ENCODE measurements at regions not wholly inside any gene's neighbourhood (a gene's known extent, or its start where the extent isn't known, plus 50 kb on each side); places are given as distances from the start of the nearest gene placed in this dataset.
A peak's percentile ranks its signal among the peaks of the same experiment; 100 is the strongest.

- H3K9me3 ChIP-seq (ENCODE audit: control insufficient read depth in 2 of 3, low read length in 3 of 3), result no peaks in the 10 kb centered on the region
- CTCF ChIA-PET, result no interaction called here
Observed at GRCh38 chr16:75780669-75781068, 54.4 kb upstream of the CPHXL start.

GRCh38 chr16:75781683-75782343 is 55.5 kb upstream of the CPHXL start:
- Mint-ChIP-seq H3K27me3 (peaks cover 39 to 59% (median 50%) of the 10 kb centered on the region in 5 donors), H3K9me3 (no peaks in the 10 kb centered on the region), H3K27ac (no peak overlapping the region), H3K4me1 (no peaks in the 10 kb centered on the region), H3K4me3 (no peak overlapping the region), H3K36me3 (no peaks in the 10 kb centered on the region)
- H3K4me1 ChIP-seq (ENCODE audit: control insufficient read depth in 2 of 2, insufficient read depth in 2 of 2, low read length in 2 of 2), result no peaks in the 10 kb centered on the region
- H3K27me3 ChIP-seq (ENCODE audit: control insufficient read depth in 2 of 2, insufficient read depth in 2 of 2, low read length in 2 of 2), result no peaks in the 10 kb centered on the region
- no peaks in the 10 kb centered on the region for H3K36me3 ChIP-seq (ENCODE audit: control insufficient read depth in 2 of 3, insufficient read depth in 3 of 3, low read length in 3 of 3)
- ChIA-PET POLR2A (no interaction called here), CTCF (interaction anchor here (0.6 kb wide), 1 partner anchor 610 kb away, joined by 3 read pairs; no protein-coding TSS in a partner anchor)
- DNase-seq (no peak), ATAC-seq (no peak)
- H3K9me3 ChIP-seq (ENCODE audit: control insufficient read depth in 2 of 3, low read length in 3 of 3), result no peaks in the 10 kb centered on the region
- intact Hi-C loops (cut with micrococcal nuclease), result no loop called here
- no peak overlapping the region for H3K27ac ChIP-seq (ENCODE audit: low read depth, low read length)
- H3K4me3 ChIP-seq (ENCODE audit: low read length), result no peak overlapping the region

More at GRCh38 chr16:75780669-75781068, 54.4 kb upstream of the CPHXL start:
- Mint-ChIP-seq H3K4me1 (no peaks in the 10 kb centered on the region), H3K27me3 (peaks cover 45 to 65% (median 56%) of the 10 kb centered on the region in 5 donors), H3K36me3 (no peaks in the 10 kb centered on the region), H3K9me3 (no peaks in the 10 kb centered on the region), H3K4me3 (no peak overlapping the region), H3K27ac (no peak overlapping the region)
- H3K27me3 ChIP-seq (ENCODE audit: control insufficient read depth in 2 of 2, insufficient read depth in 2 of 2, low read length in 2 of 2), result peaks cover 0 to 5% of the 10 kb centered on the region in 2 donors
- H3K4me3 ChIP-seq (ENCODE audit: low read length), result no peak overlapping the region
- no peaks in the 10 kb centered on the region for H3K4me1 ChIP-seq (ENCODE audit: control insufficient read depth in 2 of 2, insufficient read depth in 2 of 2, low read length in 2 of 2)
- intact Hi-C loops (cut with micrococcal nuclease), result no loop called here
- DNase-seq, result no peak
- no peak for ATAC-seq
- POLR2A ChIA-PET, result no interaction called here
- H3K36me3 ChIP-seq (ENCODE audit: control insufficient read depth in 2 of 3, insufficient read depth in 3 of 3, low read length in 3 of 3), result no peaks in the 10 kb centered on the region
- no peak overlapping the region for H3K27ac ChIP-seq (ENCODE audit: low read depth, low read length)

GRCh38 chr16:75787440-75787839 is 61.1 kb upstream of the CPHXL start:
- Mint-ChIP-seq H3K4me1 (no peaks in the 10 kb centered on the region), H3K9me3 (no peaks in the 10 kb centered on the region), H3K36me3 (no peaks in the 10 kb centered on the region), H3K4me3 (no peak overlapping the region), H3K27me3 (peaks cover 18 to 56% (median 34%) of the 10 kb centered on the region in 5 donors), H3K27ac (no peak overlapping the region)
- DNase-seq (no peak), ATAC-seq (no peak)
- CTCF ChIA-PET, result interaction anchor here (1.1 to 1.6 kb wide), 2 partner anchors 1384 to 1398 kb away, joined by 3 to 7 read pairs; no protein-coding TSS in a partner anchor
- H3K27ac ChIP-seq (ENCODE audit: low read depth, low read length), result no peak overlapping the region
- no peaks in the 10 kb centered on the region for H3K4me1 ChIP-seq (ENCODE audit: control insufficient read depth in 2 of 2, insufficient read depth in 2 of 2, low read length in 2 of 2)
- POLR2A ChIA-PET, result no interaction called here
- no peaks in the 10 kb centered on the region for H3K9me3 ChIP-seq (ENCODE audit: control insufficient read depth in 2 of 3, low read length in 3 of 3)
- intact Hi-C loops (cut with micrococcal nuclease), result no loop called here
- no peaks in the 10 kb centered on the region for H3K36me3 ChIP-seq (ENCODE audit: control insufficient read depth in 2 of 3, insufficient read depth in 3 of 3, low read length in 3 of 3)
- H3K4me3 ChIP-seq (ENCODE audit: low read length), result no peak overlapping the region
- H3K27me3 ChIP-seq (ENCODE audit: control insufficient read depth in 2 of 2, insufficient read depth in 2 of 2, low read length in 2 of 2), result no peaks in the 10 kb centered on the region

- no peak overlapping the region for H3K27ac Mint-ChIP-seq
- intact Hi-C loops (cut with micrococcal nuclease), result loop anchor here (1.0 kb wide), 1 partner anchor 1382 kb away; no protein-coding TSS in a partner anchor
- Histone ChIP-seq H3K27ac (ENCODE audit: low read depth, low read length) (no peak overlapping the region), H3K9me3 (ENCODE audit: control insufficient read depth in 2 of 3, low read length in 3 of 3) (no peaks in the 10 kb centered on the region), H3K4me1 (ENCODE audit: control insufficient read depth in 2 of 2, insufficient read depth in 2 of 2, low read length in 2 of 2) (no peaks in the 10 kb centered on the region), H3K4me3 (ENCODE audit: low read length) (no peak overlapping the region), H3K36me3 (ENCODE audit: control insufficient read depth in 2 of 3, insufficient read depth in 3 of 3, low read length in 3 of 3) (no peaks in the 10 kb centered on the region), H3K27me3 (ENCODE audit: control insufficient read depth in 2 of 2, insufficient read depth in 2 of 2, low read length in 2 of 2) (no peaks in the 10 kb centered on the region)
- ATAC-seq (peak; percentile 66), DNase-seq (peak in 7 of 9 donors; percentile 5 to 48 (median 37))
- no peaks in the 10 kb centered on the region for H3K9me3 Mint-ChIP-seq
- ChIA-PET POLR2A (no interaction called here), CTCF (interaction anchor here (0.6 kb wide), 2 partner anchors 1381 to 1382 kb away, joined by 3 read pairs; no protein-coding TSS in a partner anchor)
- H3K4me3 Mint-ChIP-seq, result no peak overlapping the region
- no peaks in the 10 kb centered on the region for H3K4me1 Mint-ChIP-seq
- peaks cover 6 to 42% (median 22%) of the 10 kb centered on the region in 5 donors for H3K27me3 Mint-ChIP-seq
- H3K36me3 Mint-ChIP-seq, result no peaks in the 10 kb centered on the region
Observed at GRCh38 chr16:75789237-75789636, 62.9 kb upstream of the CPHXL start.

GRCh38 chr16:75792771-75793492 is 66.6 kb upstream of the CPHXL start:
- H3K36me3 ChIP-seq (ENCODE audit: control insufficient read depth in 2 of 3, insufficient read depth in 3 of 3, low read length in 3 of 3), result no peaks in the 10 kb centered on the region
- ChIA-PET POLR2A (no interaction called here), CTCF (no interaction called here)
- DNase-seq, result no peak
- no peaks in the 10 kb centered on the region for H3K4me1 ChIP-seq (ENCODE audit: control insufficient read depth in 2 of 2, insufficient read depth in 2 of 2, low read length in 2 of 2)
- no peak overlapping the region for H3K4me3 Mint-ChIP-seq
- no peaks in the 10 kb centered on the region for H3K9me3 ChIP-seq (ENCODE audit: control insufficient read depth in 2 of 3, low read length in 3 of 3)
- H3K27me3 Mint-ChIP-seq, result peaks cover 0 to 38% (median 23%) of the 10 kb centered on the region in 5 donors
- H3K27ac Mint-ChIP-seq, result no peak overlapping the region
- peaks cover 0 to 2% (median 0%) of the 10 kb centered on the region in 11 donors for H3K9me3 Mint-ChIP-seq
- H3K27me3 ChIP-seq (ENCODE audit: control insufficient read depth in 2 of 2, insufficient read depth in 2 of 2, low read length in 2 of 2), result no peaks in the 10 kb centered on the region
- H3K36me3 Mint-ChIP-seq, result no peaks in the 10 kb centered on the region
- no peak overlapping the region for H3K27ac ChIP-seq (ENCODE audit: low read depth, low read length)
- H3K4me3 ChIP-seq (ENCODE audit: low read length), result no peak overlapping the region
- H3K4me1 Mint-ChIP-seq, result no peaks in the 10 kb centered on the region
- intact Hi-C loops (cut with micrococcal nuclease), result no loop called here
- ATAC-seq, result no peak

GRCh38 chr16:75793641-75794040 is 67.4 kb upstream of the CPHXL start:
- POLR2A ChIA-PET, result no interaction called here

More at GRCh38 chr16:75793641-75794040, 67.4 kb upstream of the CPHXL start:
- ATAC-seq, result no peak
- Mint-ChIP-seq H3K9me3 (peaks cover 0 to 2% (median 0%) of the 10 kb centered on the region in 11 donors), H3K36me3 (no peaks in the 10 kb centered on the region), H3K27me3 (peaks cover 0 to 38% (median 29%) of the 10 kb centered on the region in 5 donors), H3K27ac (no peak overlapping the region), H3K4me3 (no peak overlapping the region), H3K4me1 (no peaks in the 10 kb centered on the region)
- intact Hi-C loops (cut with micrococcal nuclease), result no loop called here
- Histone ChIP-seq H3K4me3 (ENCODE audit: low read length) (no peak overlapping the region), H3K27ac (ENCODE audit: low read depth, low read length) (no peak overlapping the region), H3K9me3 (ENCODE audit: control insufficient read depth in 2 of 3, low read length in 3 of 3) (no peaks in the 10 kb centered on the region), H3K27me3 (ENCODE audit: control insufficient read depth in 2 of 2, insufficient read depth in 2 of 2, low read length in 2 of 2) (no peaks in the 10 kb centered on the region), H3K36me3 (ENCODE audit: control insufficient read depth in 2 of 3, insufficient read depth in 3 of 3, low read length in 3 of 3) (no peaks in the 10 kb centered on the region), H3K4me1 (ENCODE audit: control insufficient read depth in 2 of 2, insufficient read depth in 2 of 2, low read length in 2 of 2) (no peaks in the 10 kb centered on the region)
- no peak for DNase-seq
- CTCF ChIA-PET, result no interaction called here

Measured in naive thymus-derived CD4-positive, alpha-beta T cell (primary cell).